Activated CD4-positive, alpha-beta T cell treated with anti-CD3 and anti-CD28 coated beads, Interleukin-2, amount 50 U/mL, for 48 hours (primary cell): ENCODE measurements at regions not wholly inside any gene's neighbourhood (a gene's known extent, or its start where the extent isn't known, plus 50 kb on each side); places are given as distances from the start of the nearest gene placed in this dataset.

Source experiments
- DNase-seq, 2 experiments: peaks; one replicate each; pipeline ENCODE4 v3.0.0-alpha.2; 2020

DNA sequence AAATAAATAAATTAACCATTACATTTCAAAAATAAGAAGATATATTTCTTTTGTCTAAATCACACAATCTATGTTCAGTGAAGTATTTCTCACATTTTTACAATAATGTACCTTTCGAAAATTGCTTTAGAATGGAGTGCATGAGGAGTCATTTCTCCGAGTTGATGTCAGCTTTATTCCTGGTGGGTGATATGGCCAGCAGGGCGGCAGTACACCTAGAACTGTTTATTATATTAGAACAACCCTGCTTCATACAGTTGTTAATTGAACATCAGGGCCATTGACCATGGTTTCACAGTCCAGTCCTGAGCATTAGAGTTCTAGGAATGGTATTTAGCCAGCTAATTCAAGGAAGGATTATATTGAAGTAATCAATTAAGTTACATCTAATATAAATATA, 696.3 kb upstream of the SLC10A2 start:
- no peak for DNase-seq

DNA sequence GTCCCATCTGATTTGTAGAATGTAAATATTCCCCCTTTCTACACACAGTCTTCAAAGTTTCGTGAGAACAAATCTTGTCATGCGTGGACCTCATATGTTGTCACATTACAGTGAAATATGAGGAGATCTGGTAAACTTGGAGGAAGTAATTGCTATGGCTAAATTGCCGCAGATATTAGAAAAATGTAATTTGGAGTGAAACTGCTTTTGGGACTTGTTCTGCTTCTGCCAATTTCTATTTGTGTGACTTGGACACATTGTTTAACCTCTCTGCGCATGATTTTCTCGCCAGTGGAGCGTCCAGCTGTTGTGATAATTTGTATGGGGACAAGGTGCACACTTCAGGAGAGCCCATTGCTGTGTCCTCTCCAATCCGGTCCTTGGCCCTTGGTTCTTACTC, 693.1 kb upstream of the SLC10A2 start:
- DNase-seq: no peak

DNA sequence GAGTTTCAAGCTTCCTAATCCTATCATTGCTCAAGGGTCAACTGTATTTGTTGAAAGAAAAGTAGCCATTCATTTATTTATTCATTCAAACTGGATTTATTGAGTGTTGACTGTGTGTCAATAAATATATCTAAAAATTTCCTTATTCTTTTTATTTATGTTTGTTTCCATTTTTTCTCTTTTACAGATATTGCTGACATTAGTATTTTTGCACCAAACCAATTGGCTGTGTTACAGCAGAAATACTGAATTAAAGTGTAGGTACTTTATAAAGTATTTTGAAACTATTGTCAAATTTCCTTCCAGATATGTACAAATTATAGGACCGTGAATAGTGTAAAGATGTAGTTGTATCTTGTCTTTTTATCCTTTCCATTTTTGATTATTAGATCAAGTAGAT, 692.0 kb upstream of the SLC10A2 start:
- no peak for DNase-seq

DNA sequence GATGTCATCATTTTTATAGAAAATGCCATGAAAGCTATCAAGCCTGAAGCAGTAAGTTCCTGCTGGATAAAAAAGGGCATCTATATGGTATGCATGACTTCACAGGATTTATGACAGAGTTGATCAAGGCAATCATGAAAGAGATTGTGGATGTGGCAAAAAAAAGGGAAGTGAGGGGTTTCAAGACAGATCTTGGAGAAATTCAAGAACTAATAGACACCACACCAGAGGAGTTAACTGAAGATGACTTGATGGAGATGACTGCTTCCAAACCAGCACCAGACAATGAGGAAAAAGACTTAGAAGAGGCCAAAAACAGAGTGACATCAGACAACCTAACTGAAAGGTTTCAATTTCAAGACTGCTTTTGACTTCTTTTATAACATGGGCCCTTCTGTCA, 691.1 kb upstream of the SLC10A2 start:
- no peak for DNase-seq

DNA sequence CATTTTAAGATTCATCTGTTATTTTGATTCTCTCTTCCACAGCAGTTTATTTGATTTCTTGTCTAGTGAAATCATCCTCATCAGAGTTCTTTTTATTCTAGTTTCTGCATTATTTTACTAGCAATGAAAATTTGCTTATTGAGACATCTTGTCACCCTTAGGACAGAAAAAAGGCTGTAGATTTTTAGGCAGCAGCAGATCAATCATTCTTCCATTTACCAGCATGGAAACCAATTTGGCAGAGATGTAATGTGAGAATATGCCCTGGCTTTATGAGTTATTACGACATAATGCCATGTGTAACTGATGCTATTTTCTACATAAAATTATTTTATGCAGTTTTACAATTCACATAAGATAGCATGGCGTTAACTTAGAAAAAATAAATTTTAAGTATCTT, 688.6 kb upstream of the SLC10A2 start:
- no peak for DNase-seq

DNA sequence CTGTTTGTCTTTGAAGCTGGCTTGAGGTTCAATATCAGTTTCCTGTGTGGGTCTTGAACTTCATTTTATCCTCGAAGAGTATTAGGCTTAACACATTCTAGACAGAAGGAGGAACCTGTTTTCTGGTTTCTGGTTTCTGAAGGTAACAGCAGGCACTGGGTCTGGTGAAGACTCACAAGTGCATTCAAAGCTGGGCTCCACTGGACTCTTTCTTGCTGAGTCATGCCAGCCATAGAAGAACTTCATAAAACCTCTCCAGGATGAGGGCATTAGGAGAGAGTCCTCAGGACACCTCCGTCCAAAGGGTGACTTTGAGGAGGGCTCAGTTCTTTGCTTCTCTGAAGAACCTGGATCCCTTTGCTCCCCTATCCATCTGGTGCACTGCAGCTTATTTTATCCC, 668.6 kb upstream of the SLC10A2 start:
- DNase-seq: no peak

DNA sequence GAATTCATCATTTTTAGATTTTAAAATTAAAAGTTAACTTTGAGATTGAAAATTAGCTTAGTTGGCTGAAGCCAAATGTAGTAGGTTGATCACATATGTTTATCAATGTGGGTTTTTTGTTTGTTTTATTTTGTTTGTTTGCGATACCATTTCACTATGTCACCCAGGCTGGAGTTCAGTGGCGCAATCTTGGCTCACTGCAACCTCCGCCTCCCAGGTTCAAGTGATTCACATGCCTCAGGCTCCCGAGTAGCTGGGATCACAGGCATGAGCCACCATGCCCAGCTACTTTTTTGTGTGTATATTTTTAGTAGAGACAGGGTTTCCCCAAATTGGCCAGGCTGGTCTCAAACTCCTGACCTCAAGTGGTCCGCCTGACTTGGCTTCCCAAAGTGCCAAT, 665.7 kb upstream of the SLC10A2 start:
- DNase-seq: no peak

DNA sequence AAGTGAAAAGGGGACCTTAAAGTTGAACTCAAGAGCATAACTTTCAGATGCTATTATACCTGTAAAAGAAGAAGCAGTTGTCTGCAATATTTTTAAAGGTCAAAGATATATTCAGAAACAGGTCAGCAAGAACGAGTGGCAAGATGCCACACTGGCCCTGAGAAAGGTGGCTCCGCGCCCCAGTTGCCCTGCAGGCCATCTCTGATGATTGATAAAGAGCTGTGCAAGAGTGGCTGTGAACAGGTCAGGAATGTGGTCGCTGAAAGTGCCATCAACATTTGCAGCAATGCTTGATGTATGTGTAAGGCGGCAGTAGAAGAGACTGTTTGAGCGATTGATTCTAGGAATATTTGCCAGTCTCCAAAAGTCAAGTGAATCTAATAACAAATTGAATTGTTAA, 664.2 kb upstream of the SLC10A2 start:
- DNase-seq: no peak

DNA sequence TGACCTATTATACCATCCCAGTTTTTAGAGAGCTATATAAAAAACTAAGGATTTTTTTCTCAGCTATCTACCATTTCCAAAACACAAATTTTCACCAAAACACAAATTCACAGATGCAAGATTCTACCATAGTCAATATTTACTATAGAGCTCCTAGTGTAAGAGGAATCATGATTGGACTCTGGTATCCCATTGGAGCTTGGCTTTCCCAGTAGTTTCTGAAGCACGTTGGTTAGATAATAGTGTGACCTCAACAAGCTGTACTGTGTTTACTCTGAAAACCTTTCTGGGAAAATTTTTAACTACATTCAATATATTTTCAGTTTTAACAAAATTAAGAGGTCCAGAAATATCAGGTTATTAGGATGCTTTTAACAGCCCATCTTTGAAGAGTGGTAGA, 660.6 kb upstream of the SLC10A2 start:
- no peak for DNase-seq

DNA sequence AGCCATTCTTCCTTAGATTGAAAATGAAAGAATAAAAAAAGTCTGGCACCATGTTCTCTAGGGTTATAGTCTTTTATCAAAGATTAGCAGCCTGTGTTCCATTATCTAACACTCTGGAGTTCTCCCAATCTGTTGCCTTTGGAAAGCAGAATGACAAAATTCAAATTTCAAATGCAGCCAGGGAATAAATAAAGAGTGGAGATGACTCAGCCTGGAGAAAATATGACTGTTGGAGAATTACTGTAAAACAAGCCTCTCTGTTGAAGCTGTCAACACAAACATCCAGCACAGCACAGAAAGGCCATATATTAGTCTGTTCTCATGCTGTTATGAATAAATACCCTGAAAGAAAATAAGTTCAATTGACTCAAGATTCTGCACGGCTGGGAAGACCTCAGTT, 650.5 kb upstream of the SLC10A2 start:
- no peak for DNase-seq

DNA sequence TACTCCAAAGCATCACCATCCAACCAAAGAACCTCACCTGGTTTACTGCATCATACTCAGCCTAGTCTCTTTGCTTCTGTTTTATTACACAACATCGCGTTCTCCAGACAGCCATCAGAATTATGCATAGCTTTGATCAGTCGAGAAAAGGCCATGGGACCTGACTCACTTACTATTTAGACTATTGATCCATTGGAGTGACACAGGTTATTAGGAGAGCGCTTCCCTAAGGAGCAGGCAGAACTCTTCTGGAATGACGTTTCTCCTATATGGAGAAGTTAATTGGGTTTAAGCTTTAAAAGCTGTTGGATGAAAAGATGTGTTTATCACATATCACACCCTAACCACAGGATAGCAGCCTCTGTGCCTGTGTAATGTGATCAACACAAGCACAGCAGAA, 649.1 kb upstream of the SLC10A2 start:
- DNase-seq: no peak

DNA sequence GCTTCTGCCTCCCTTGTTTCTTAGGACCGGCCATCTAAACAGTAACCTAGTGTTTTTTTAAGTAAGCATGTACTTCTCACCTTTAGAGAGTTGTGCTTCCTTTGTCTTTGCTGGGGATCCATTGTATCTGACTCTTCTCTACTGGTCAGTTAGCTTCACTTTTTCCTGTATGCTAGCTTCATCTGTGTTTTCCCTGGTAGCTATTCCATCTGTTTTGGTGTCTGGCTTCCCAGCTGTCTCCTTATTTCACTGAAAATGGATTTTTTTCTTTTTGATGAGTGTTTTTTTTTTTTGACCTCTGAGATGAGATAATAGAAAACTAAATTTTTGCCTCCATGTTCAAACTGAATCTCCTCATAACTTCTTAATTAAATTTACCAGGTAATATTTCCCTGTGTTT, 637.0 kb upstream of the SLC10A2 start:
- no peak for DNase-seq

DNA sequence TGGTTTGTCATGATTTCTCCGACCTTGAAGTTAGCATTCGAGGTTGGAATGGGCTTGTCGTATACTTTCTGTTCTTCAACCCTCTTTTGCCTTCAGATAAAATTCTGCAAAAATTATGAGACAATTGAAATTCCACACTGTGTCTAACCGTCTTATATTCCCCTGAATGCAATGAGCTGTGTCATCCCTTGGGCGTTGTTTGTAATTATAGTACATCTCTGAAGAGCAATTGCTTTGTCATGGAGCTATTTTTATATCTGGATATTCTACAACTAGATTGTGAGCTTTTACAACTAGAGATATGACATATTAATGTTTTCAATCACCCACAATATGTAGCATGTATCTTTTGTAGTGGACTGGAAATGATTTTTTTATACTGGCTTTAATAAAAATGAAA, 631.8 kb upstream of the SLC10A2 start:
- DNase-seq: no peak

DNA sequence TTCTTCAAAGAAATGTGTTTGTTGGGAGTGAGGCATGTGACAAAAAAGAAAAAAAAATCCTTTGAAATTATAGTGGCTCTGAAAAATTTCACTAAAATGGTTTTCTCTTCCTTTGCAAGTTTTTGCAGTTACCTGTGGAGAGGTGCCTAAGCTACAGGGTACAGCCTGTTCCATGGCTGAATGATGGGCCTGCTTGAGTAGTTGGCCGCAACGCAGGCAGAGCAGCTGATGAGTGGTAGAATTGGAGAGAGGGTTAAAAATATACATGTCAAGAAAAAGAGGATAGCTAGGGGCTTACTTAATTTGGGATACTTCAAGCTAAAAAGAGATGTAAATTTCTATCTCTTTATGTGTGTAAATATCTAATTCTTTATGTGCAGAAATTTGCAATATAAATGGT, 629.1 kb upstream of the SLC10A2 start:
- DNase-seq: no peak

DNA sequence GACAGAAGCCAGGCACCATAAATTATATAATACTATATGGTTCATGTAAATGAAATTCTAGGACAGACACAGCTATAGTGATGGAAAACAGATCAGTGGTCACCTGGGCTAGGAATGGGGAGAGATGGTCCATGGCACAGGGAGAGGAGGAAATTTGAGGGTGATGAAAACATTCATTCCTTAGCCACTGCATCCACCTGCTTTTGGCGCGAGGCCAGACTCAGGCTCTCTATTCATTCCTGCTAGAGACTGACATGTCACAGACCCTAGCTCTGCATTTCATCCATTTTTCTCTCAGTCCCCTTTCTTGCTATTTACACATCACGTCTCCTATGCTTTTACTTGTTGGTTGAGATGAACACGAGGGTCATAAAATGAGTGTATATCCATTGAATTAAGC, 628.3 kb upstream of the SLC10A2 start:
- no peak for DNase-seq

DNA sequence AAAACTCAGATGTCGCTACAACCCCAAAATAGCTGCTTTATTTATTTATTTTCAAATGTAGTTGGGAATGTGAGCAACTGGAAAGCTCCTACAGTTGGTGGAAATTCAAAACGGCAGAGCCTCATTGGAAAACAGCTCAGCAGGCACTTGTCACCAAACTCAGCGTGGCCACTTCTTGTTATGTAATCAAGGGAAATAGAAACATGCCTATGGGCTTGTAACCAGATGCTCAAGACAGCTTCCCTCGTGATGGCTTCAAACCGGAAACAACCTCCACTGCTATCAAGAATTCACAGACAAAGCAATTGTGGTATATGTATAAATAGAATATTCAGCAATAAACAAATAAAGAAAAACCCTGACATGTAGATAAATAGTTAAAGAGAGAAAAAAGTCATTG, 627.8 kb upstream of the SLC10A2 start:
- DNase-seq: no peak

DNA sequence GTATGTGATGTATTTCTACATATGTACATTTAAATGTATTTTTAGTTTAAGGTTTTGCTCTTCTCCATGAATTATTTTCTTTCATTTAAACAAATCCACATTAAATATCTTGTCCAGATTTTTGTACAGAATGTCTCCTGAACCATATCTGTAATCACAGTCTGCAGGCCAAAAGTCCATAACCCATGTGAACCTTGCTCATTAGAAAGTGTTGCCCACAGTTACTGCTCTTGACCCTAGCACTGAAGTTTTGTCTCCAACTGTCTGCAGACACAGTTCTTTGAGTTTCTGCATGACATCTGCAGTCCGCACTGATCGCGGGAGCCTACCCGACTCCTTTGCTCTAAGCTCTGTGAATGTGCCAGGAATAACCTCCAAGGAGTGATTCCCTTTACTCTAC, 626.2 kb upstream of the SLC10A2 start:
- no peak for DNase-seq

DNA sequence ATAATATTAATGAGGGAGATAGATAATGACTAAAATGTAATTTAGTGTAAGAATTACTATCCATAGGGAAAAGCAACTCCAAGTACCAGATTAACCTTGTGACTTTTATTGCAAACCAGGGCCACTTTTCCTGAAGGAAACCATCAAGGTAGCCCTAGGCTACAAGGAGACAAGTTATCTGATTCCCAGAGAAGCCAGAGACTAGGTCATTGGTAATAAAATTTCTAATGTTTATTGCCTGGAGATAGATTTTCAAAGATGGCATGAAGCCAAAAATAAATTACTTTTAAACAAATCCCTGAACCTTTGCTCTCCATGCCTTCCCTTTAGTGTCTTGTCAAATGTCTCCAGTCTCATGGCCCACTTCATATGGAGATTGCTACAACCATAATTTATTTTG, 610.1 kb upstream of the SLC10A2 start:
- DNase-seq: no peak

DNA sequence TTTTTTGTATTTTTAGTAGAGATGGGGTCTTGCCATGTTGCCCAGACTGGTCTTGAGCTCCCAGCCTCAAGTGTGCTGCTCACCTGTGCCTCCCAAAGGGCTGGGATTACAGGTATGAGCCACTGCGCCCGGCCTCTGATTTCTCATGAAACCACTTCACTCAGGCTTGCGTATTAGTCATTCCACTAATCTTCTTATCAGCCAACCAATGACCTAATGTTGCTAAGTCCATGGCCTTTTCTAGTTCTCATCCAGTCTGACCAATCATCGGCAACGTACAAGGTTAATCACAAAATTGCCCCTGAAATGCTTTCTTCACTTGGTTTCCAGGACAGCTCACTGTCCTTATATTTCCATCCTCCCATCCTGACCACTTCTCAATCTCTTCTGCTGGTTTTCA, 605.3 kb upstream of the SLC10A2 start:
- no peak for DNase-seq

DNA sequence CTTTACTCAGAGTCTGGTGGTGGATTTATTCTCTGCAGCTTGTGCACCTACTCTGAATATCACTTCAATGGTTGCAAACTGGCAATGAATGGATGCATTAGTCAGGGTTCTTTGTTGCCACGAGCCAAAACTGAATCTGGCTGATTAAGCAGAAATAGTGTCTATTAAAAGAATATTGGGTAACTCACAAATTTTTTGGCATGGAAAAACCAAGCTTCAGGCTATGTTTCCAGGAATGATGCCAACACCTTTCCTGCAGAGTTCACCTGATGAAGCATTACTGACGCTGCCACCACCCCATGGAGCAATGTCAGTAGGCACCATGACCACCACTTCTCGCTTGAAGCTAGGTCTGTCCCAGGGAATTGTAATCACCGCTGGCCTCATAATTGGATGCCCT, 597.8 kb upstream of the SLC10A2 start:
- no peak for DNase-seq

DNA sequence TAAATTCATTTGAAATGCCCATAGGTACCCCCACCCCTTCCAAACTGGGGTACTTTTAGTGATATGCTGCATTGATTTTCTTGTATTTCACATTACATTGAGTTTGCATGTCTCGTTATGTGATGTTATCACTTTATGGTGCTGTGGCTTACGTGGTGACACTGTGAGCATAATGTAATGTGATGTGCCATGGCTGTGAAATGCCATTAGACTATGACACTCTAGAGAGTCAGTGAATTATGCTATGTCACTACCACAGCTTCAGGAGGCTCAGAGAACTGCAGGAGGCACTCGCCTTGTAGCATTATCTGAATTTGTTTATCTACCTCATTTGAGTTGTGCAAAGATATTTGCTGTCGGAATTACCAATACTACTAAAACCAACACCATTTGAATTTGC, 590.1 kb upstream of the SLC10A2 start:
- DNase-seq: no peak

DNA sequence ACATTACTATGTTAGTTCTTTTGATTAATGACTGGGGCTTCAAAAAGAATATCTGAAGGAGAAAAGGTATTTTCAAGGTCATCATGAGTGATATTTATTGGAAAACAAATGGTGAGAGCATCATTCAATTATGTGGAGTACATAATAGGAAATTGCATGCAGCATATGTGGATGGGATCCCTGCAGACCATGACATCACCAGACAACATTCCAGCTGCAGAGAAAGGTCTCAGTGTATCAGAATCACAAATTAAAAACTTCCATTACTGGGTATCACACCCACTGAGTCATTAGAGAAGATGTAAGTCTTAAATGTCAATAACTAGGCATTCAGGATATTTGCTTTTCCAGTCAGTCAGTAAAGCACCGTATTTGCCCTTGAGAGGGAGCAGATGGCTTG, 574.4 kb upstream of the SLC10A2 start:
- no peak for DNase-seq

DNA sequence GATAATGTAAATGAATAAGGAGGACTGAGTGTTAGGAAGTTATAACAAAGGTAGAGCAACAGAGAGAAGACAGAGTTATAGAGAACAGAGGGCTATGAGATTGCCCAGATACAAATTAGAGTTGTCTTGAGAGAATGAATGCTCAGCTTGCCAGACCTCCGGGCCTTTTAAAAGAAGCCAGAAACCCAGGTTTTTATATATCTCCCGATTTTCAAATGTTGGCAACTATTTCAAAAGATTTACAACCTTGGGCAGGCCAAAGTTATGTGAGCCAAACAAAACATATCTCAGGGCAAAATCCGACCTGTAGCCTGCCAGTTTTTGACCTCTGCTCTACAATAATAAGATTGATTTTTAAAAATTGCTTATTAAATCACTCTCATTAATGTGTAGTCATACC, 573.1 kb upstream of the SLC10A2 start:
- no peak for DNase-seq

DNA sequence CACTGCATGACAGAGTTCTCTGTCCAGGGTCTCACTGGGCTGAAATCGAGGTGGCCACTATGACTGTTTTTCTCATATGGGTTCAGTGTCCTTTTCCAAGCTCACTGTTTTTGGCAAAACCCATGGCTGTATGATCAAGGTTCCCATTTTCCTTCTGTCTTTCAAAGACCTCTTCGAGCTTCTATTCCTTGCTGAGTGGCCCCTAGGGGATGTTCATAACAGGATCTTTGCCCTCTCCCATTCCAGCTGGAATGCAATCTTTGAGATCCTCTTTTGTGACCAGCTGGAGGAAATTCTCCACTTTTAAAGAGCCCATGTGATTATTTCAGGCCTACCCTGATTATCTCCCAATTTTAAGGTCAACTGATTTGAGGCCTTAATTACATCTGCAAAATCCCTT, 572.5 kb upstream of the SLC10A2 start:
- no peak for DNase-seq

DNA sequence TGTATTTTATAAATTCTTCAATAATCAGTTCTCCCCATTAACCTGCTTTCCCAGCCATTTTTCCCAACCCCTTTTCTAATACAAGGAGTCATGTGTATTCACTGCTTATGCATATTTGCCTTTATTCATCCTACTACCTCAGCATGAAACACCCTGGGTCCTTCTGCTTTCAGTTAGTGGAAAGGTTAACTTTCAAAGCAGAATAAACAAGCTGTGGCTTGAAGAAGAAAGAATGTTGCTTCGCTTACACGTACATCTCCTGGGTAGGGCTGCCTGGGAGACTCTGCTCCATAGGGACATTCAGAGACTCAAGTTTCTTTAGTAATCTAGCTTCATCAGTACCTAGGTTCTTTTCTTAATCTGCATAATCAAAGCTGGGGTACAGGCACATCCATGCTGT, 567.8 kb upstream of the SLC10A2 start:
- no peak for DNase-seq

DNA sequence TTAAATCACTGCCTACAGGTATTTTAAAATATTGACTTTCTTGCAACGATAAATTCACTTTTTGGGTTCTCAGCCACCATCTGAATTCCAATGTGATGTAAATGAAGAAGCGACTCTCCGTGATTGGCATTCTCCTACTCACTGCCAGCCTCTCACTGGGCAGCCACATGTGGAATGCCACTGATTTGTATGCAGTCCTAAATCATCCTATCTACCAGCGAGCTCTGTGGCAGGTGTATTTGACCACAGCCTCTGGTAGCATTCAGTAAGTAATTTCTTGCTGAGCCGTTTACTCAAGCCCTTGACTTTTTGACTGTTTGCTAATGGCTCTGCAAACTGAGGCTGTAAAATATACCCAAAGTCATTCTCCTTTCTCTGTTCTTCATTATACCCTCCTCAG, 559.0 kb upstream of the SLC10A2 start:
- DNase-seq: no peak

DNA sequence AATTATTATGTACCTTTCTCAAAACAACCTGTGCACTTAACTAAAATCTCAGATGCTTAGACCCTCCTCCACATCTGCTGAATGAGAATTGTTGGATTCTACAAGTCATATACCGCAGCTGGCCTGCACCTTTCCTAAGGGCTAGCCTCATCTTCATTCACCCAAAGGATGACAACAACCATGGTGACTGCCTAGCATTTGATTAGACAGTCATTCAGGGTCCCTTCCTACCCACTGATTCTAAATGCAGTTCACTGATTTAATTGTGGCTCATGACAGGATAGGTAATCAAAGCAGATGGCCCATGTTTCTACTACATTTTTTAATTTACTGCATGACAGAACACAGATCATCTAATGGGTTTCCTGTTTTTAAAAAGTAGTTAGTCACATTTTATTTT, 551.9 kb upstream of the SLC10A2 start:
- no peak for DNase-seq
